Hippocampal formation (tissue), 2 donors: ENCODE measurements at regions not wholly inside any gene's neighbourhood (a gene's known extent, or its start where the extent isn't known, plus 50 kb on each side); places are given as distances from the start of the nearest gene placed in this dataset.
"Not testable (repeated sequence)": the region's sequence is repeated elsewhere in the genome, so short reads cannot be mapped to it uniquely, and the experiment has no call there.

Experiments used
- DNase-seq, 2 donors: peaks; one replicate each; lab custom pipeline; 2025; lab: John Stamatoyannopoulos, UW

DNA sequence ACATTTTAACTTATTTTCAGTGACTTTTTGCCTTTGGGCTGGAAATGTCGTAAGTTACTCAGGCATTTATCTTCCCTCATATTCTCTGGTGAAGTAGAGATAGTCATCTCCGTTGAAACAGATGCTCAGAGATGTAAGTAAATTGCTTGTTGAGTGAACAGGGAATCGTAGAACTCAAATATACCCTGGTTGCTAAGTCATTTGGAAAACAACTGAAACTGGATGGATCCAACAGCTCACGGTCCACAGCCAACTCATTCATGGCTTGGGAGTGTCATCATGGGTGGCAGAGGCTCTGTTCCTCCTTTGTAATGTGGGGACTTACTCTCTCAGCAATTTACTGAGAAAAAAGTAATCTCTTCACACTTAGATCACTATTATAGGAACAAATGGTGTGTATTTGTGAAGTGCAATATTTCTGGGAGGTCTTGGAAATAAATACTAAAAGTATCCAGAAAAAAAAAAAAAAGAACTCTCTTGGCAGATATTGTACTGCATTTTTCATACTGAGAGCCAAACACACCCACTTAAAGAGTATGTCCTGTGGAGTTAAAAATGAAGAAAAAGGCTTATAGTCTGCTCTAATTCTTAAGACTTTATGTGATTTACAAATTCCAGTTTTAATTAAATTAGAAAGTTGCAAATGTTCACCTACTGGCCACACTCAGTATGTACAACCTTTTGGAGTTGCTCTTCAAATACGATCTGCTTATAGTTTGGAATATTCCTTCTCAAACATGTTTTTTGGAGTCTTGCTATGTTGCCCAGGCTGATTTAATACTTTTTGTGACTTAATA is 107.4 kb downstream of the LEPR start:
- DNase-seq, result no peak

DNA sequence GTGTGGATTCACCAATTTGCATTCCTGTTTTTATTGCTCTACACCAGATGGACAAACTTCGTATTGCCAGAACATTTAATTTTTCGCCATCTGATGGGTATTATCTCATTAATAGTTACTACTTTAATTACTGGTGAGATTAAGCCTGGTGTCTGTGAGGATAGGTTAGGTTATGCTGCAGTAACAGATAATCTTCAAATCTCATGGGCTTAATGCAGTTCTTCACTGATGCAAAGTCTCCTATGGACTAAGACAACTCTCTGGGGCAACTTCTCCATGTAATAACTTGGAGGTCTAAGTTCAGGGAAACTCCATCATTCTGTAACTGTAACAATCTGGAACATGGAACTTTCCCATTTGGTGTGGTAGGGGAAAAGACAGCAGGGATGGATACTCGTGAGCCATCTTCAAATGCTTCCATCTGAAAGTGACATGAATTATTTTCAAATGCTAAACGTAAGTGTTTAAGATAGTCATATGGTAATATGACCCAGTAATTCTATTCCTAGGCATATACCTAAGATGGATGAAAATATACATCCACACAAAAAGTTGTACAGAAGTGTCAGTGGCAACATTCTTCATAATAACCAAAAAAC is 111.6 kb downstream of the LEPR start:
- no peak for DNase-seq

DNA sequence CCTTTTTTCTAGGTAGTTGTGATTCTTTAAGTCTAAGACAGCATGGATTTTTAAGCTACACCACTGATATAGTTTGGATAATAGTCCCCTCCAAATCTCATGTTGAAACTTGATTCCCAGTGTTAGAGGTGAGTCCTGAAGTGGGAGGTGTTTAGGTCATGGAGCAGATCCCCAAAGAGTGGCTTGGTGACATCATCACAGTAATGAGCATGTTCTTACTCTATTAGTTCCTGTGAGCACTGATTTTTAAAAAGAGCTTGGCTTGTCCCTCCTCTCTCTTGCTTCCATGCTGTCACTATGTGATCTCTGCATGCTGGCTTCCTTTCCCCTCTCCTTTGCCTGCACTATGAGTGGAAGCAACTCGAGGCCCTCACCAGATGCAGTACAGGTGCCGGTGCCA is 115.5 kb downstream of the LEPR start:
- DNase-seq, result no peak

DNA sequence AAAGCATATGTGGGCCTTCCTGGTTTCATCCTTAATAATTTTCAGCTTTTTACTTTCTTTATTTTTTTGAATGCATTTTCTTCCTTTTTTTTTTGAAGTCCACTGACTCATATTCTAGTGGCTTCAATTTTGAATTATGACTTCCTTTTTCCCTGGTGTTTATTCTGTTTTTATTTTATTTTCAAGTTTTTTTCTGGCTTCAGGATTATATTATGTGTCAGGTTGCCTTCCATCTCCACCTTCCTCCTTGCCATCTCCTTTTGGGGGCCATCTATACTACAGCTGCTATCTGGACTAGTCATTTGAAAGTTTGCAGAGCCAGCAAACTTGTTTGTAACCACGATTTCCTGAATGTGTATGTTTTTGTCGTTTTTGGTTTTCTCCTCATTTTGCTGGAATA is 117.6 kb downstream of the LEPR start:
- no peak for DNase-seq

DNA sequence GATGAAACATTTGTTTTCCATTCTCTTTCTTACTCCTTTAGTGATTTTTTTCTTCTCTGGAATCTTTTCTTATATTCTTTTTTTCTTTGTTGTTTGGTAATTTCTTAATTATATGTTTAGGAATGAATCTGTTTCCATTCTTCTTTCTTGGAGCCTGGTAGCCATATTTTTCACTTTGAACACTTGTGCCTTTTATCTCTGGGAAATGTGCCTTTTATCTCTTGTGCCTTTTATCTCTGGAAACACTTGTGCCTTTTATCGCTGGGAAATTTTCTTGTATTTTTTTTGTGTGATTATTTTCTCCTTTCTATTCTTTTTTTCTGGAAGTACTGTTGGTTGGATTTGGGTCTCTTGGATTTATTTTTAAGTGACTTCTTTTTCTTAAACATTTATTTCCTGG is 118.2 kb downstream of the LEPR start:
- DNase-seq, result no peak

DNA sequence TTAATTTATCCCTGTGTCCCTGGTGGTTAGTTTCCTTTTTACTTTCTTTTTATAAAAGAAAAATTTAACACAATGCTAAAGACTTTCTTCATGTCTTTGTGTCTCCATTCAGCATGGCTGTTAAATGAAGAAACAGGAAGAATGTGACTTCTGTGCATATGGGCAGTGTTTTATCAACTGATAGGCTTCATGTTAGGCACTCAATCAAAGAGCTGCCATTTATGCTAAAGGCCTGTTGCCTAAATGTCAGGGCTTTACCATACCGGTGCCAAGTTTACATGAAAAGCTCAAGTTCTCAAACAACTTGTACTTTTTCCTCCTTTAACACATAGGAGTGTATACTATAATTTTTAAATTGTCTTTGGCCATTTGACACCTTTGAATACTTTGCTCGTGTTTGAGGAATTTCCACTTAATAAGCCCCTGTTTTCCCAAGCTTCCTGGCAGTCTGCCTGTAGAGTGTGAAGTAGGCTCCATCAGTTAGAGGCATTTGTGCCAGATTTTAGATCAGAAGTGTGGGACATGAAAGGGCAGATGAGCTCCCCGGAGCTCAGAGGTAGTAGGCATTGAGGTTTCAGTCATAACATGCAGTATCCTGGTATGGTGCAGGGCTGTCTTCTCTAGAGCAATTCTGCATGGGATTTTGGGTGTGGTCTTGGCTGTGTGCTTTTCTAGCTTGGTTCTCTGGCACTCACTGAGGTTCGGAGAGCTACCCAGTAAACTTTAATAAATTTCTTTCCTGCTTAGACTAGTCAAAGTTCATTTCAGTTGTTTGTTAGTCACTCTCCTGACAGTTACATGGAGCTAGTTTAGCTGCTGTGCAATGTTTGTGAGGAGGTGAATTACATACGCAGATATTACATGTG is 119.0 kb downstream of the LEPR start:
- no peak for DNase-seq

DNA sequence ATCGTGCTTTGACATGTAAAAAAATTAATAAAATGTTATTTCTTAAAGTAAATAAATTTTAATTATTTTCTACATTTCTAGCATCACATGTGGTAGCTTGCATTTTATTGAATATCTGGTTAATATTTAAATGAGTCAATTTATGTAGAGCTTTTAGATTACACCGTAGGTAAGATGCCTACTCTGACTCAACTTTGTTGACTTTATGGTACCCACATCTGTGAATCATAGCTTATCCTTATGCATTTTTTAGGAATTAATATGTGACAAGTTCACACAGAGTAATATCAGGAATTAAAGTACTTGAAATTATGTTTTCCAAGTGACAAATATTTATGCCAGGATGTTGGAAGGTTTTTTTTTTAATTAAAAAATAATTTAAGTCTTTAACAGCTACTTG is 120.7 kb downstream of the LEPR start:
- no peak for DNase-seq

DNA sequence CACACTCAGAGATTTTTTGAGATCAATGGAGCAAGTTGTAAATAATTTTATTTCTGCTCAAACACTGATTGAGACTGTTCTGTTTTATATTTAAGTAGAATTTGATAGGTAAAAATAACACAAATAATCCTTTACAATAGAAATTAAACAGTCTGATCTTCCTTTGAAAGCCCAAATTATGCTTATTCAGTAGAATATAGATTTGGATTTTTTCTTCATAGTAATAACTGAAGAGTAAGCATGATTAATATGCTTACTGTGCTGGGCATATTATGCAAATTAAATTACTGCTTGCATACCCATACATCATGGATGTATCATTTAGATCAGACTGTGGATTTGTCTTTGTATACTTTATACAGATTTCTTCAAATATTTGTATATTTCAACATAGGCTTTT is 121.4 kb downstream of the LEPR start:
- no peak for DNase-seq

DNA sequence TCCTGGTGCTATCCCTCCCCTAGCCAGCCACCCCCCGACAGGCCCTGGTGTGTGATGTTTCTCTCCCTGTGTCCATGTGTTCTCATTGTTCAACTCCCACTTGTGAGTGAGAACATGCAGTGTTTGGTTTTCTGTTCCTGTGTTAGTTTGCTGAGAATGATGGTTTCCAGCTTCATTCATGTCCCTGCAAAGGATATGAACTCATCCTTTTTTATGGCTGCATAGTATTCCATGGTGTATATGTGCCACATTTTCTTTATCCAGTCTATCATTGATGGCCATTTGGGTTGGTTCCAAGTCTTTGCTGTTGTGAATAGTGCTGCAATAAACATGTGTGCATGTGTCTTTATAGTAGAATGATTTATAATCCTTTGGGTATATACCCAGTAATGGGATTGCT is 122.1 kb downstream of the LEPR start:
- DNase-seq, result not testable (repeated sequence)

DNA sequence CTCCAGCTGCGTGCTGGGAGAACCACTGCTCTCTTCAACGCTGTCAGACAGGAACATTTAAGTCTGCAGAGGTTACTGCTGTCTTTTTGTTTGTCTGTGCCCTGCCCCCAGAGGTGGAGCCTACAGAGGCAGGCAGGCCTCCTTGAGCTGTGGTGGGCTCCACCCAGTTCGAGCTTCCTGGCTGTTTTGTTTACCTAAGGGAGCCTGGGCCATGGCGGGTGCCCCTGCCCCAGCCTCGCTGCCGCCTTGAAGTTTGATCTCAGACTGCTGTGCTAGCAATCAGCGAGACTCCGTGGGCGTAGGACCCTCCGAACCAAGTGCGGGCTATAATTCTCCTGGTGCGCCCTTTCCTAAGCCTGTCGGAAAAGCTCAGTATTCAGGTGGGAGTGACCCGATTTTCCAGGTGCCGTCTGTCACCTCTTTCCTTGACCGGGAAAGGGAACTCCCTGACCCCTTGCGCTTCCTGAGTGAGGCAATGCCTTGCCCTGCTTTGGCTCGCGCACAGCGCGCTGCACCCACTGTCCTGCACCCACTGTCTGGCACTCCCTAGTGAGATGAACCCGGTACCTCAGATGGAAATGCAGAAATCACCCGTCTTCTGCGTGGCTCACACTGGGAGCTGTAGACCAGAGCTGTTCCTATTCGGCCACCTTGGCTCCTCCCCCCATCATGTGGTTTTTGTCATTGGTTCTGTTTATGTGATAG is 130.0 kb downstream of the LEPR start:
- not testable (repeated sequence) for DNase-seq

DNA sequence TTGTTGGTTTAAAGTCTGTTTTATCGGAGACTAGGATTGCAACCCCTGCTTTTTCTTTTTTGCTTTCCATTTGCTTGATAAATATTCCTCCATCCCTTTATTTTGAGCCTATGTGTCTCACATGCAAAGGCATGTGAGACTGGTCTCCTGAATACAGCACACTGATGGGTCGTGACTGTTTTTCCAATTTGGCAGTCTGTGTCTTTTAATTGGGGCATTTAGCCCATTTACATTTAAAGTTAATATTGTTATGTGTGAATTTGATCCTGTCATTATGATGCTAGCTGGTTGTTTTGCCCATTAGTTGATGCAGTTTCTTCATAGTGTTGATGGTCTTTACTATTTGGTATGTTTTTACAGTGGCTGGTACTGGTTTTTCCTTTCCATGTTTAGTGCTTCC is 132.0 kb downstream of the LEPR start:
- DNase-seq, result not testable (repeated sequence)

DNA sequence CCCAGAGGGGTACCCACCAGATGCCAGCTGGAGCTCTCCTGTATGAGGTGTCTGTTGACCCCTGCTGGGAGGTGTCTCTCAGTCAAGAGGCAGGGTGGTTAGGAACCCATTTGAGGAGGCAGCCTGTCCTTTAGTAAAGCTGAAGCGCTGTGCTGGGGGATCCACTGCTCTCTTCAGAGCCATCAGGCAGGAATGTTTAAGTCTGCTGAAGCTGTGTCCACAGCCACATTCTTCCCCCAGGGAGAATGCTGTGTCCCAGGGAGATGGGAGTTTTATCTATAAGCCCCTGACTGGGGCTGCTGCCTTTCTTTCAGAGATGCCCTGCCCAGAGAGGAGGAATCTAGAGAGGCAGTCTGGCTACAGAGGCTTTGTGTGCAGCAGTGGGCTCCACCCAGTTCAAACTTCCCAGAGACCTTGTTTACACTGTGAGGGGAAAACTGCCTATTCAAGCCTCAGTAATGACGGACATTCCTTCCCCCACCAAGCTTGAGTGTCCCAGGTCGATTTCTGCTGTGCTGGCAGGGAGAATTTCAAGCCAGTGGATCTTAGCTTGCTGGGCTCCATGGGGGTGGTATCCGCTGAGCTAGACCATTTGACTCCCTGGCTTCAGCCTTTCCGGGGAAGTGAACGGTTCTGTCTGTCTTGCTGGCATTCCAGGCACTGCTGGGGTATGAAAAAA is 133.8 kb downstream of the LEPR start:
- not testable (repeated sequence) for DNase-seq

DNA sequence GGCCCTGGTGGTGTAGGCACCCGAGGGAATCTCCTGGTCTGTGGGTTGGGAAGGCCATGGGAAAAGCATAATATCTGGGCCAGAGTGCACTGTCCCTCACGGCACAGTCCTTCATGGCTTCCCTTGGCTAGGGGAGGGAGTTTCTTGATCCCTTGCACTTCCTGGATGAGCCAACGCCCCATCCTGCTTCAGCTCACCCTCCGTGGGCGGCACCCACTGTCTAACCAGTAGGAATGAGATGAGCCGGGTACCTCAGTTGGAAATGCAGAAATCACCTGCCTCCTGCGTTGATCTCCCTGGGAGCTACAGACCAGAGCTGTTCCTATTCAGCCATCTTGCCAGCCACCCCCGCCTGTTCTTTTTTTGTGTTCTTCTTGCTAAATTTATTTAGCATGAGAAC is 134.4 kb downstream of the LEPR start:
- DNase-seq, result no peak

DNA sequence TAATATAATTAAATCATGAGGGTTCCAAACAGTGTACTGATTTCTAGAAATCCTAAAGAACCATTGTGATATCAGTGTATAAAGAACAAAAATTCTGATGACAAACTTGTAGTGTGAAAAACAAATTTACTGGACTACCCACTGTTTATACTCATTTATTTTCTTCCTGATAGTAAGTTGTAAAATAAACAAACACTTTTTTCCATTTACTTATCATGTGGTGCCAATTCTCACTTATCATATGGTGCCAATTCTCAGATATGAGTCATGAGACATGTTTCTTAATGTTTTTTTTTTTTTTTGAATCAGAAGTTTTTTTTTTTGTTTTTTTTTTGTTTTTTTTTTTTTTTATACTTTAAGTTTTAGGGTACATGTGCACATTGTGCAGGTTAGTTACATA is 137.7 kb downstream of the LEPR start:
- DNase-seq, result no peak

DNA sequence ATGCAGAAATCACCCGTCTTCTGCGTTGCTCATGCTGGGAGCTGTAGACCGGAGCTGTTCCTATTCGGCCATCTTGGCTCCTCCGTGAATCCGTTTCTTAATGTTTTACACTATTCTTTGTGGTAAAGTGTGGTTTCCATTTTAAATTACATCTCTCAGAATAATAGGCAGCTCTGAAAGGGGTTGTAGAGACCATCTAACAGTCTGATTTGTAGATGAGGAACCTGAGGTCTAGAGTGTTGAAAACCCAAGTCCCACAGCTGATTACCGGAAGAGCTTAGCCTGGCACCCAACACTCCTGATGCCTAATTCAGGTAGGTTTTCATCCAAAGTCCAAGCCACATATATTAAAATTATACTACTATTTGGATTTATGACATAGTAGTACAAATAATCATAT is 144.0 kb downstream of the LEPR start:
- DNase-seq, result no peak

DNA sequence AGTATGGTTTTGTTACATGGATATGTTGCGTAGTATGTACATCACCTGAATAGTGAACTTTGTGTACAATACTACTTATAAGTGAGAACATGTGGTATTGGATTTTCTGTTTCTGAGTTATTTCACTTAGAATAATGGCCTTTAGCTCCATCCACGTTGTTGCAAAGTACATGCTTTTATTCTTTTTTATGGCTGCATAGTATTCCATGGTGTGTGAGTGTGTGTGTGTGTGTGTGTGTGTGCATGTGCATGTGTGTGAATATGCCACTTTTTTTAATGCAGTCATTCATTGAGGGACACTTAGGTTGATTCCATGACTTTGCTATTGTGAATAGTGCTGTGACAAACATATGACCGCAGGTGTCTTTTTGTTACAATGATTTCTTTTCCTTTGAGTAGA is 147.8 kb downstream of the LEPR start:
- DNase-seq, result no peak

DNA sequence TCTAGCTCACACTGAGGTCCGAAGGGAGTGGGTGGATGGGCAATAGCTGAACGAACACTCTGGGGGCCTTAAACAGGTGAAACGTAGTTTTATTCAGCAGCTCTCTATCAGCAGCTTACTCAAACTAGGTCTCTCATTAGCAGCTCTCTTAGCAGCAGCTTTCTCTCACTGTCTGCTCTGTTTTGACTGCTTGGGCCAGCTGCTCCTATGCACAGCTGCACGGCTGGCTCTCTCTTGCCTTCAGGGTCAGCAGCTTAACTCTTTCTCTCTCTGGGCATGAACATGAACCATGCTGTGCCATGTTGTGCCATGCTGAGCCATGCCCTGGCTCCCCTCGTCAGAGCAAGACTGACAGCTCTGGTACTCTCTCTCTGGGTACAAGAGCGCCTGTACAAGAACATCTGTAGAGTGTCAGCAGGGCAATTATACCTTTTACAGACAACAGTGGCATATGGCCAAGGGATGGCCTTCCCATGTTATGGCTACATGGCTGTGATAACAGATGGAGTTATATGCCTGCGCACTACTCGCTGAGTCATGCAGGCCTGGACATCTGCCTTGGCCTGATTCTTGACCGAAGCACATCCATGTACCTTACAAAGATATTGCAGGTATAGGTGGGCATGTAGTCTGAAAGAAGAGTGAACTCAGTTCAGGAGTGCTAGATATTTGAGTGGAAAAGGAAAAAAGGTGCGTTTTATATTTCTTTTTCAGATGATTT is 152.4 kb downstream of the LEPR start:
- DNase-seq, result no peak

DNA sequence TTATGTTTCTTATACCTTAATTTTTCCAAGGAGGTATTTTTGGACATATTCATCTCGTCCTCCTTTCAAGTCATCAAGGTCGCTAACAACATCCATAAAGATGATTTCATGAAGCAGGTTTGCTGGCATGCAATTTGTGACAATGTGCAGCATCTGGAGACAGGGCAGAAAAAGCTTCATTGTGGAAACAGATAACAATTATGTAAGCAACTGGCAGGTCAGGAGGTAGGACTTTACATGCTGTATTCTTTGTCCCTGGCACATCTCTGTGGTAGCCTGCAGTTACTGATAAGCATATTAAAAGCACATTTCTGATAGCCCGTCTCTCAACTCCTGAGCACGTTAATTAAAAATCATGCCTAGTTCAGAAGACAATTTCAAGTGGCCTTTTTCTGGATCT is 156.8 kb downstream of the LEPR start:
- DNase-seq, result no peak

DNA sequence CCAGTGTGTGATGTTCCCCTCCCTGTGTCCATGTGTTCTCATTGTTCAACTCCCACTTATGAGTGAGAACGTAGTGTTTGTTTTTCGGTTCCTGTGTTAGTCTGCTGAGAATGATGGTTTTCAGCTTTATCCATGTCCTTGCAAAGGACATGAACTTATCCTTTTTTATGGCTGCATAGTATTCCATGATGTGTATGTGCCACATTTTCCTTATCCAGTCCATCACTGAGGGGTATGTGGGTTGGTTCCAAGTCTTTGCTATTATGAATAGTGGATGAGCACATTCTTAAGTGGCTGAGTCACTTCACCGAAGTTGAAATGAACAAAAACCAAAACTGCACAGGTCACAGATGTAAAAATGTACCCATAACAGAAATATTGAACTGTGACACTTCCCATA is 157.5 kb downstream of the LEPR start:
- DNase-seq, result not testable (repeated sequence)

DNA sequence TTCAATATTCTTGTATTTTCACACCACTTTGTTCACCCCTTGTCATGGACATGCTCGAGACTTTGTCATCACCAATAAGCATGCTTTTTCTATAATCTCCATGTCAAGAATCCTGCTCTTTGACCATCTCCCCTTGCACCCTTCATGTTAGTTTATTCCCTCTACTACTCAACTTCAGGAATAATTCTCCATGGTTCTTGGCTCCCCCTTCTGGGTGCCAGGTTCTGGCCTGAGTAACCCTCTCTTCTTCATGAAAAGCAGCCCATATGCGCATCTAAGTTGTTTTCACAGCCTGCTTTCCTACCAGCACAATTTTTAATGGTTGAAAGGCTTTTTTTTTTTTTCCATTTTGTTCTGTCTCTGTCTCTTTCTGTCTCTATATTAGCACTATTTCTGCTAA is 160.7 kb downstream of the LEPR start:
- no peak for DNase-seq

DNA sequence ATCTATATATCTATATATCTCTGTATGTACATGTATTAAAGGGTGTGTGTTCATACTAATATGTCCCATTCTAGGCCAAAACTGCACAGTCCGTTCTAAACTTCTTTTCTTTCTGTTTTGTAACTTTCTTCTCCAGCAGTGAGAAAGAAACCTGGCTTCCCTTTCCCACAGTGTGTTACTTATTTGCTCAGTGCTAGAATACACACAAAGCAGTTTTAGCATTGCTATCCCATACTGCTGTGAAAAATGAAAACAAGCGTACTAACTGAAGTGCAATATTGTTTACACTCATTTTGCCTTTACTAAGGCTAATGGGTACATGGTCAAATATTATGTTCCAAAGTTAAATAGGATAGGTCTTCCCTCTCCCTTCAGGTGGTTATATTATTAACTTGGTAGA is 163.9 kb downstream of the LEPR start:
- DNase-seq, result no peak
